Keratinocyte (primary cell): ENCODE measurements at regions not wholly inside any gene's neighbourhood (a gene's known extent, or its start where the extent isn't known, plus 50 kb on each side); places are given as distances from the start of the nearest gene placed in this dataset.
"Not testable (repeated sequence)": the region's sequence is repeated elsewhere in the genome, so short reads cannot be mapped to it uniquely, and the experiment has no call there.

ENCODE experiments used
- DNase-seq: peaks from one replicate; pipeline ENCODE4 v3.0.0-alpha.2; 2011; ENCODE audit warnings: low read depth, missing footprints, low spot score
- FAIRE-seq: peaks from 2 replicates; lab custom pipeline; 2011; peaks lifted over from hg19 to GRCh38; lab: Jason Lieb, UNC
- H2AFZ ChIP-seq: 2 replicates; pipeline ENCODE4 v1.6.0; 2012; ENCODE audit warnings: low read length, control low read depth, inconsistent platforms; ENCODE audit not compliant: control insufficient read depth
- H3K27ac ChIP-seq: 2 replicates; pipeline ENCODE4 v1.5.1; 2011; ENCODE audit warnings: low read length; ENCODE audit not compliant: control insufficient read depth, insufficient read depth
- H3K27me3 ChIP-seq: 3 replicates; pipeline ENCODE4 v1.6.0; 2011; ENCODE audit warnings: low read length; ENCODE audit not compliant: control insufficient read depth, insufficient read depth; ENCODE audit errors: extremely low read depth
- H3K36me3 ChIP-seq, 2 experiments: 2 replicates in 1 of 2; 3 replicates in 1 of 2; pipeline ENCODE4 v1.5.1; 2011; ENCODE audit warnings: low read length in 2 of 2, mild to moderate bottlenecking in 1 of 2; ENCODE audit not compliant: control insufficient read depth in 2 of 2, insufficient read depth in 2 of 2; ENCODE audit errors: extremely low read depth in 1 of 2
- H3K4me1 ChIP-seq: 3 replicates; pipeline ENCODE4 v1.5.1; 2011; ENCODE audit warnings: low read length; ENCODE audit not compliant: control insufficient read depth, insufficient read depth; ENCODE audit errors: extremely low read depth
- H3K4me2 ChIP-seq: 3 replicates; pipeline ENCODE4 v1.6.0; 2011; ENCODE audit warnings: low read depth, low read length; ENCODE audit not compliant: control insufficient read depth, insufficient read depth; ENCODE audit errors: extremely low read depth
- H3K4me3 ChIP-seq, 3 experiments: fragments of 200-600 bp in 1 of 3; sonication (generic) in 1 of 3; 2 replicates in 2 of 3; 3 replicates in 1 of 3; pipeline ENCODE4 v1.5.1; 2011 to 2016; ENCODE audit warnings: low read length in 3 of 3, mild to moderate bottlenecking in 3 of 3, control low read depth in 2 of 3, inconsistent platforms in 1 of 3, low read depth in 1 of 3, mixed read lengths in 1 of 3, mixed run types in 1 of 3, moderate library complexity in 1 of 3; ENCODE audit not compliant: control insufficient read depth in 2 of 3, insufficient read depth in 2 of 3; ENCODE audit errors: extremely low read depth in 1 of 3
- H3K79me2 ChIP-seq: 2 replicates; pipeline ENCODE4 v1.6.0; 2012; ENCODE audit warnings: low read length; ENCODE audit not compliant: control insufficient read depth, insufficient read depth
- H3K9ac ChIP-seq: 3 replicates; pipeline ENCODE4 v1.6.0; 2011; ENCODE audit warnings: low read length; ENCODE audit not compliant: control insufficient read depth, insufficient read depth; ENCODE audit errors: extremely low read depth
- H3K9me1 ChIP-seq: 3 replicates; pipeline ENCODE4 v1.6.0; 2011; ENCODE audit warnings: low read length; ENCODE audit not compliant: control insufficient read depth, insufficient read depth; ENCODE audit errors: extremely low read depth
- H3K9me3 ChIP-seq: 2 replicates; pipeline ENCODE4 v1.5.1; 2012; ENCODE audit warnings: low read depth, low read length; ENCODE audit not compliant: control insufficient read depth
- H4K20me1 ChIP-seq: 3 replicates; pipeline ENCODE4 v1.6.0; 2011; ENCODE audit warnings: low read length; ENCODE audit not compliant: control insufficient read depth, insufficient read depth; ENCODE audit errors: extremely low read depth
- EZH2 ChIP-seq: IDR thresholded peaks from one replicate; pipeline ENCODE4 v1.6.1; 2012; ENCODE audit warnings: inconsistent platforms, mild to moderate bottlenecking, low read length, moderate library complexity
- dilution Hi-C: fragments of 300-500 bp; cut with MboI; formaldehyde crosslinking; loops from one replicate; pipeline ENCODE4 v1.7.0; 2020; ENCODE audit warnings: low sequenced_read_pairs; ENCODE audit not compliant: extremely low pct_ligation_motif_present
- TF ChIP-seq, protein P1 (sequence below), 3 experiments: IDR thresholded peaks in 1 of 3; conservative IDR thresholded peaks in 1 of 3; optimal IDR thresholded peaks in 1 of 3; 2 replicates in 2 of 3; 3 replicates in 1 of 3; pipeline versions ENCODE3 to v1.5.1; 2011; ENCODE audit warnings: low read length in 3 of 3, mild to moderate bottlenecking in 3 of 3, moderate library complexity in 2 of 3, control low read depth in 1 of 3, inconsistent platforms in 1 of 3; ENCODE audit not compliant: insufficient read depth in 2 of 3; ENCODE audit errors: extremely low read depth in 1 of 3

DNA sequence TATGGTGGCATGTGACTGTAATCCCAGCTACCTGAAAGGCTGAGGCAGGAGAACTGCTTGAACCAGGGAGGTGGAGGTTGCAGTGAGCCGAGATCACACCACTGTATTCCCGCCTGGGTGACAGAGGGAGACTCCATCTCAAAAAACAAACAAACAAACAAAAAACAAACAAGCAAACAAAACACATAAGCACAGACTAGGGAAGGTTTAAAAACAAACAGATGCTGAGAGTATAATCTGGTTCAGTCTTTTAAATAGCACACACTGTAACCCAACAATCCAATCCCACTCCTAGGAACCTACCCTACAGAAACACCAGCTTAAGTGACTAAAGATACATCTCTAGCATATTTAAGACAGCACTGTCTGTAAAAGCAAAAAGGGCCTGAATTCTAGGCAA lies 82.8 kb upstream of the PLEKHM1 start:
- H3K79me2 ChIP-seq, H3K9me1 ChIP-seq, H2AFZ ChIP-seq, H3K4me2 ChIP-seq, H3K36me3 ChIP-seq, dilution Hi-C loops, H3K27me3 ChIP-seq, H3K27ac ChIP-seq, H3K9ac ChIP-seq, FAIRE-seq, DNase-seq, H4K20me1 ChIP-seq, H3K9me3 ChIP-seq, H3K4me3 ChIP-seq: not testable (repeated sequence)
- H3K4me1 ChIP-seq = peaks cover 28% of the 10 kb centered on the region

DNA sequence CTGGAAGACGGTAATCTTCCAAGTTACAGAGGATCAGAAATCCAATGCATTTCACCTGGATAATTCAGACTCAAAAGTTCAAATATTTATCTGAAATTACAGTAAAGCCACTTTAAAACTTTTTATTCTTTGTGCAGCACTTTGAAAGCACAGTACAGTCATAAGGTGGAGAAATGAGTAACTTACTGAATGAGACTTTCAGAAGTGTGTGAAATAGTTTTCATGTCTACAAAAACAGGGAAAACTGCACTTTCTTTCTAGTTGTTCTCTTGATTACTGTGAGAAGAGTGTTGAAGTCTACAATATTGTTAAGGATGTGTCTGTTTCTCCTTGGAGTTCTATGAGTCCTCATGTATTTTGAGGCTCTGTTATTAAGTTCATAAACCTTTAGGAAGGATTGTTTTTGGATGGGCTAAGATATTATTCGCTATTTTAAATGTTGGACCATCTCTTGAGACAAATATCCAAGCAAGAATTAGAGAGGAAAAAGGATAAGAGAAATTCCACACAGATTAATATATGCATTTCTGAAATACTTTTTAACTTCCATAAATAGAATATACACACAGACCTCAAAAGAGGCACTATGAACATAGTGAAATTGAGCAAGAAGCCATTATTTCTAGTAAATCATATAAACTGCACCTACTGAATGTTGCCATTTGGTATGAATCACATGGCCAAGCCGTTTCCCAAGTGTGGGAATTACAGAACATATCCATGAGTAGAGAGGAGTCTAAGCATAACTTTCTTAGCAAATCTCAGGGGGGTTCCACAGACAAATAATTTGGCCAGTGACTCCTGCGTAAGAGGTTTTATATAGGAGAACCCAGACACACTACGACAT lies 83.6 kb upstream of the PLEKHM1 start:
- H2AFZ ChIP-seq = no peak overlapping the region
- H3K4me2 ChIP-seq = no peak overlapping the region
- H3K4me1 ChIP-seq = peaks cover 34% of the 10 kb centered on the region
- no peak overlapping the region for H3K27ac ChIP-seq
- DNase-seq (no peak), FAIRE-seq (no peak)
- TF ChIP-seq, protein P1, sequence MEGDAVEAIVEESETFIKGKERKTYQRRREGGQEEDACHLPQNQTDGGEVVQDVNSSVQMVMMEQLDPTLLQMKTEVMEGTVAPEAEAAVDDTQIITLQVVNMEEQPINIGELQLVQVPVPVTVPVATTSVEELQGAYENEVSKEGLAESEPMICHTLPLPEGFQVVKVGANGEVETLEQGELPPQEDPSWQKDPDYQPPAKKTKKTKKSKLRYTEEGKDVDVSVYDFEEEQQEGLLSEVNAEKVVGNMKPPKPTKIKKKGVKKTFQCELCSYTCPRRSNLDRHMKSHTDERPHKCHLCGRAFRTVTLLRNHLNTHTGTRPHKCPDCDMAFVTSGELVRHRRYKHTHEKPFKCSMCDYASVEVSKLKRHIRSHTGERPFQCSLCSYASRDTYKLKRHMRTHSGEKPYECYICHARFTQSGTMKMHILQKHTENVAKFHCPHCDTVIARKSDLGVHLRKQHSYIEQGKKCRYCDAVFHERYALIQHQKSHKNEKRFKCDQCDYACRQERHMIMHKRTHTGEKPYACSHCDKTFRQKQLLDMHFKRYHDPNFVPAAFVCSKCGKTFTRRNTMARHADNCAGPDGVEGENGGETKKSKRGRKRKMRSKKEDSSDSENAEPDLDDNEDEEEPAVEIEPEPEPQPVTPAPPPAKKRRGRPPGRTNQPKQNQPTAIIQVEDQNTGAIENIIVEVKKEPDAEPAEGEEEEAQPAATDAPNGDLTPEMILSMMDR (optimal IDR thresholded peaks at IDR 0.05 in 1 of 3, IDR thresholded peaks at IDR 0.05 in 1 of 3, conservative IDR thresholded peaks at IDR 0.05 in 1 of 3; ENCODE audit: extremely low read depth in 1 of 3, insufficient read depth in 2 of 3, low read length in 3 of 3) = no peak
- no peak for TF ChIP-seq EZH2
- H3K4me3 ChIP-seq = no peak overlapping the region
- H3K9me3 ChIP-seq = no peaks in the 10 kb centered on the region
- dilution Hi-C loops = no loop called here
- H3K9ac ChIP-seq = no peak overlapping the region
- H3K9me1 ChIP-seq = no peaks in the 10 kb centered on the region
- no peaks in the 10 kb centered on the region for H4K20me1 ChIP-seq
- H3K36me3 ChIP-seq = no peaks in the 10 kb centered on the region
- H3K79me2 ChIP-seq = peaks cover 2% of the 10 kb centered on the region
- H3K27me3 ChIP-seq = no peaks in the 10 kb centered on the region
